Omental fat pad (tissue), 3 donors: ENCODE measurements at regions not wholly inside any gene's neighbourhood (a gene's known extent, or its start where the extent isn't known, plus 50 kb on each side); places are given as distances from the start of the nearest gene placed in this dataset.

ENCODE experiments used
- ATAC-seq: fragments of 150-250 bp; one replicate; pipeline ENCODE4 v1.9.1; 2016; ENCODE audit warnings: mild to moderate bottlenecking, moderate library complexity; ENCODE audit not compliant: low FRiP score
- DNase-seq: peaks from one replicate; pipeline ENCODE4 v3.0.0-alpha.2; 2019; ENCODE audit warnings: low spot score
- TF ChIP-seq, protein P1 (sequence below), 3 donors: fragments of 450-650 bp; IDR thresholded peaks; one replicate each; pipeline ENCODE4 v1.5.1; 2016 to 2017; ENCODE audit warnings: antibody characterized with exemption in 3 of 3, mild to moderate bottlenecking in 3 of 3, moderate library complexity in 2 of 3

DNA sequence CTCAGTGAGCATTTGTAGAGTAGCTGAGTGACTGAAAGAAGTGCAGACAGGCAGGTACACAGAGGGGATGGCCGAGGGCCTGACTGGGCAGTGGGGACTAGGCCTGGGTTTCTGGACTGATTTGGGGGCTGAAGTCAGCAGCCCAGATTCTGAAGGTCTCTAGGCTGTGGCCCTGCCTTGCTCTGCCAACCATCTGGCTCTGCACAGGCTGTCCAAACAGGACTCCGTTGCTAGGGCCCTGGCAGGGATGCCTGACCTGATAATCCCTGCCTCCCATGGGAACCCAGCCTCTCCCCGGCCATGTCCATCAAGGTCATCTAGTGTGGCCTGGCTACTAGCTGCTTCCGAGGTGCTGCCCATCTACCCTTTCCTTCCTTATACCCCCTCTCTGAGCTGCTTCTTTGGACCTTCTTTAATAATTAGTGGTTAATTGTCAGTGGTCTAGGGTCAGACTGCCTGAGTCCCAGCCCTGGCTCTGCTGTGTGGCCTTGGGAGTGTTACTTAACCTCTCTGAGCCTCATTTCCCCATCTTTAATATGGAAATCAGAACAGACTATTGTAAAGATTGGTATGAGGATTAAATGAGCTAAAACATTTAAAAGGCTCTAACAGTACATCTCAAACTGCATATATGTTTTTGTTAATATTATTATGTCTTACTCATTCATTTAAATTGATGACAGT lies 137.9 kb downstream of the VEGFA start:
- no peak for DNase-seq
- TF ChIP-seq, protein P1, sequence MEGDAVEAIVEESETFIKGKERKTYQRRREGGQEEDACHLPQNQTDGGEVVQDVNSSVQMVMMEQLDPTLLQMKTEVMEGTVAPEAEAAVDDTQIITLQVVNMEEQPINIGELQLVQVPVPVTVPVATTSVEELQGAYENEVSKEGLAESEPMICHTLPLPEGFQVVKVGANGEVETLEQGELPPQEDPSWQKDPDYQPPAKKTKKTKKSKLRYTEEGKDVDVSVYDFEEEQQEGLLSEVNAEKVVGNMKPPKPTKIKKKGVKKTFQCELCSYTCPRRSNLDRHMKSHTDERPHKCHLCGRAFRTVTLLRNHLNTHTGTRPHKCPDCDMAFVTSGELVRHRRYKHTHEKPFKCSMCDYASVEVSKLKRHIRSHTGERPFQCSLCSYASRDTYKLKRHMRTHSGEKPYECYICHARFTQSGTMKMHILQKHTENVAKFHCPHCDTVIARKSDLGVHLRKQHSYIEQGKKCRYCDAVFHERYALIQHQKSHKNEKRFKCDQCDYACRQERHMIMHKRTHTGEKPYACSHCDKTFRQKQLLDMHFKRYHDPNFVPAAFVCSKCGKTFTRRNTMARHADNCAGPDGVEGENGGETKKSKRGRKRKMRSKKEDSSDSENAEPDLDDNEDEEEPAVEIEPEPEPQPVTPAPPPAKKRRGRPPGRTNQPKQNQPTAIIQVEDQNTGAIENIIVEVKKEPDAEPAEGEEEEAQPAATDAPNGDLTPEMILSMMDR (IDR thresholded peaks at IDR 0.05) = no peak
- no peak for ATAC-seq

DNA sequence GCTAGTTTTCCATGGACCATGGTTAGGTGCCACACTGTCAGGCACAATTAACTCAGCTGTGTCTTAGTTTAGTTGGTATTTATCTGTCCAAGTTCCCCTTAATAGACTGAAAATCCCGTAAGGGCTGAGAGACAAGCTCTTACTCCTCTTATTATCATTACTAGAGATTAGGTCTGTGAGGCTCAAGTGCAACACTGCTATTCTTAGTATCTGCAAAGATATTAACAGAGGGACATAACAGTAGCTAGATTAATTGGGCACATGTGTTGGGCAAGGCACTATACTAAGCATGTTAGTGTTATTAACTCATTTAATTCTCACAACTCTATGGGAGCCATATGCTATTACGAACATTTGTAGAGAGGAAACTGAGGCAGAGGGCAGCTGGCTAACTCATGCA lies 137.3 kb downstream of the VEGFA start:
- DNase-seq (no peak), ATAC-seq (no peak)
- TF ChIP-seq, protein P1 (IDR thresholded peaks at IDR 0.05) = no peak

DNA sequence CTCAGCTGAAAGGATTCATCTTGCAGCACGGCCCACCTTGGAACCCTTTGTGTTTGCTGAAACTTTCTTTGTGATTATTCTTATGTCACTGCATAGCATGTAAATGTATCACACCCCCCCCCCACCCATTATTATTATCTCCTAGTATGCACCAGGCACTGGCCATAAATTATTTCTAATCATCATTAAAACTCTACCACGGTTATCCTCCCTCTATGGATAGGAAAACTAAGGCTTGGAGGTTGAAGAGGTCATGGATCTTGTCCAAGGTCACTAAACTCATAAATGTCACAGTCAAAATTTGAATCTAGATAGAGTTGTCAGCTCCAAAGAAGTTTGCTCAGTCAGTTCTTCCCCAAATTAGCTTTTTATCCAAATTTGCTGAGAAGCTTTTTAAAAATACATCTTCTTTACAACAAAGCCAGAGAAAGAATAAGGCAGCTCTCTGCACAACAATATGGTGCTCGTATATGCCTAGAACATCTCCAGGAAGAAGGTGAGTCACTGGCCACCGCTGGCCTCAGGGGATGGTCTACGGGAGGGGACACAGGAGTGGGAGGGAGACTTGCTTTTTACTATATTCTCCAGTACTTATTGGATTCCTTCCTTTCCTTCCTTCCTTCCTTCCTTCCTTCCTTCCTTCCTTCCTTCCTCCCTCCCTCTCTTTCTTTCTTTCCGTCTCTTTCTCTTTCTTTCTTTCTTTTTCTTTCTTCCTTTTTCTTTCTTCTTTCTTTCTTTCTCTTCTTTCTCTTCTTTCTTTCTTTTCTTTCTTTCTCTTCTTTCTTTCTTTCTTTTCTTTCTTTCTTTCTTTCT lies 134.5 kb downstream of the VEGFA start:
- DNase-seq = no peak
- ATAC-seq = no peak
- TF ChIP-seq, protein P1 (IDR thresholded peaks at IDR 0.05) = no peak

DNA sequence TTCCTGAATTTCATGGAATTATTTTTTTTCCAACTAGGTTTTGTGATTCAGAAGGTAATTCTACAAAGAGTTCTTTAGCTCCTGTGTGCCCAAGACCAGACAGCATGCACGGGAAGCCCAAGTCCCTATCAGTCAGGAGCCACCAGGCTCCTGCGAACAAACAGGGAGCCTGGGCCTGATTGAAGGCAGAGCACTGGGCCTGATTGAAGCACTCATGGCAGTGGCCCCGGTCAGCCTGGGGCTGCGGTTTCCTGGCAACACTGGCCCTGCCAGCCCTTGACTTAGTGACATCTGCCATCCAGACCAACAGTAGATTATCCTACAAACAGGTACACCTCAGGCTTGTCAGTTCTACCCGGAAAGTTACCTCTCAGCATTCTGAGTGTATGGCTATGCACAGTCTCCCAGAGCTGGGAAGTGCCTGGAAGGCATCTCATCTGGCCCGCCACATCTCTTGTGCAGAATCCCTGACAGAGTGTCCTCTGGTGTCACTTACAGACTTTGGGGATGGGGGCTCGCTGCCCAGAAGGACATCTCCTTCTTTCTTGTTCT lies 133.8 kb downstream of the VEGFA start:
- TF ChIP-seq, protein P1 (IDR thresholded peaks at IDR 0.05) = no peak
- DNase-seq = no peak
- ATAC-seq = no peak

DNA sequence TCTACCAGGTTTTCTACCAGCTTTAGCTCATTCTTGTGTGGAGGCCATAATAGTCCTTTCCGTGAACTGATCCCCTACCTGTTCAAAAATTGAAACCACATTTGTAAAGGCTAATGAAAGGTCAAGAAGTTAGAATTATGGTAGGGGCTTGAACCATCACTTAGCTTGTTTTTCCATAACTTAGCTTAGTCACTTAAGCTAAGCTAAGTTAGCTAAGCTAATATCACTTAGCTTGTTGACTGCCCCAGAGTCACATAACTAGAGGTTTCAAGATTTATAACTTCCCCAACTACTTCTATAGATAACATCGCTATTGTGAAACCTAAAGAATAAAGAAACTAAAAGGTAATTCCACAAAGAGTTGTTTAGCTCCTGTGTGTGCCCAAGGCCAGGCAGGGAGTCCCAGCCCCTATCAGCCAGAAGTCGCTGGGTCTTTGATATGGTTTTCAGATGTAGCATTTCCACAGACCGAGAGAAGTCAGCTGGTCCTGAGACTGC lies 131.8 kb downstream of the VEGFA start:
- ATAC-seq = no peak
- TF ChIP-seq, protein P1 (IDR thresholded peaks at IDR 0.05) = no peak
- DNase-seq = no peak

DNA sequence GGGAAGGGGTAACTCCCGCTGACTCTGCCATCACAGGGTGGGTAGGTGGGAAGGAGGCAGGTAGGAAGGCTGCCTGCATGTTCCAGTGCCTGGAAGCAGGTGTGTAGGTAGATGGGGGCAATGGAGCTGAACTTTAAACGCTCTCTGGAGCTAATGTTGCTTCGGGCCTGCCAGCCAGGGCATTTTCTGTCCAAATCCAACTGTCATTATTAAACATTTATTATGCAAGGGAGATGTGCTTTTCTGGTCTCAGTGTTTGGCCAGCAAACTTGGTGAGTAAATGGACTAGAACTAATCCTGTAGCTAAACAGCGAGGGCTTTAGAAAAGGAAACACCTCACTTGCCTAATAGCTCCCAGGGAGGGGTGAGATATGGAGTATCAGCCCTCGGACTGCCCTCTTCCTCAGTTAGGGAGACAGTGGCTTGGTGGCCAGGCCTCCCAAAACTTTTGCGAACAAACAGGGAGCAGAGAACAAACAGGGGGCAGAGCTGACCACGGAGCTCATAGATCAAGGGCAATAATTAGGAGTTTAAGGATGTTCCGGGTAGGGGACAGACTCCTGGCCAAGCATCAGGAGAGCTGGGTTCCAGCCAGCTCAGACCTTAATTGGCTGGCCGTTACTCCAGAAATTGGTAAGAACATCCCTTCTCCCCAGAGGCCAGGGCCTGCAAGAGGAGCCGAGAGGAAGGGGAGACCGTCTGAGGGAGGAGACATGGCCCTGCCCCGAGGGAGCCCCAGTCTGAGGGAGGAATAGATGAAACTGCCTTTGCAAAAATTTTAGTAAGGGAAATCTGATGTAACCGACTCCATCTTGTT lies 131.1 kb downstream of the VEGFA start:
- DNase-seq = no peak
- peak; percentile 66 for ATAC-seq
- TF ChIP-seq, protein P1 (IDR thresholded peaks at IDR 0.05) = no peak
